ENCODE measurements at regions not wholly inside any gene's neighbourhood (a gene's known extent, or its start where the extent isn't known, plus 50 kb on each side); places are given as distances from the start of the nearest gene placed in this dataset.

GRCh38 chr18:28606686-28607085 is 429.8 kb upstream of the CDH2 start:
- H3K36me3 ChIP-seq, result no peaks in the 10 kb centered on the region
- intact Hi-C loops (cut with DNase I), result no loop called here

GRCh38 chr18:28602391-28602790 is 425.5 kb upstream of the CDH2 start:
- no peak for DNase-seq
- intact Hi-C loops (cut with DNase I), result no loop called here

More at GRCh38 chr18:28606686-28607085, 429.8 kb upstream of the CDH2 start:
- no peak overlapping the region for H3K4me3 ChIP-seq
- no peaks in the 10 kb centered on the region for H3K27me3 ChIP-seq (ENCODE audit: low read depth)
- no peak for TF ChIP-seq CTCF (IDR thresholded peaks at IDR 0.05)
- H3K27ac ChIP-seq, result no peak overlapping the region
- no peaks in the 10 kb centered on the region for H3K4me1 ChIP-seq
- DNase-seq (no peak), ATAC-seq (no peak)
- no peaks in the 10 kb centered on the region for H3K9me3 ChIP-seq

DNA sequence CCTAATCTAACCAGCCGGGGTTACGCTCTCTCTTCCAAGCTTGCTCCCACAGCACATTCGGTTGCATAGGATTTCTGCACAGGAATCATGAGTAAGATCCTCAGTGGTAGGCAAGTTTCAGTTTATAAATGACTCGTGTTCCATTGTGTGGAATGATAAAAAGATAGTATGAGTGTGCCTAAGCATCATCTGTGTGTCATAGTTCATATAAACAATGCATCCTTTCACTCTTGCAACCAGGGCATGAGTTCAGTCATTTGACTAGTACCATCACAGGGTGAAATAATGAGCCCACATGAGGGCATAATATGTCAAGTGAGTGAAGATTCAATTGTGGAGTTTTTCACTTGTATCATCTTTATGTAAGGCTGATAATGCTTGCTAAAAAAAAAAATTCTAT is 417.1 kb upstream of the CDH2 start:
- H3K4me1 ChIP-seq, result no peaks in the 10 kb centered on the region
- ATAC-seq (no peak), DNase-seq (no peak)
- no peaks in the 10 kb centered on the region for H3K36me3 ChIP-seq
- intact Hi-C loops (cut with DNase I), result no loop called here
- no peaks in the 10 kb centered on the region for H3K9me3 ChIP-seq
- no peak overlapping the region for H3K4me3 ChIP-seq
- H3K27ac ChIP-seq, result no peak overlapping the region
- H3K27me3 ChIP-seq (ENCODE audit: low read depth), result no peaks in the 10 kb centered on the region
- TF ChIP-seq CTCF (IDR thresholded peaks at IDR 0.05), result no peak

More at GRCh38 chr18:28602391-28602790, 425.5 kb upstream of the CDH2 start:
- no peak overlapping the region for H3K27ac ChIP-seq
- H3K27me3 ChIP-seq (ENCODE audit: low read depth), result no peaks in the 10 kb centered on the region
- TF ChIP-seq CTCF (IDR thresholded peaks at IDR 0.05), result no peak
- H3K36me3 ChIP-seq, result no peaks in the 10 kb centered on the region
- H3K4me3 ChIP-seq, result no peak overlapping the region
- ATAC-seq, result no peak
- no peaks in the 10 kb centered on the region for H3K4me1 ChIP-seq
- H3K9me3 ChIP-seq, result peaks cover 5% of the 10 kb centered on the region

- no peaks in the 10 kb centered on the region for H3K9me3 ChIP-seq
- no peak for DNase-seq
These were observed 412.1 kb upstream of the CDH2 start for GRCh38 chr18:28588884-28589549.

DNA sequence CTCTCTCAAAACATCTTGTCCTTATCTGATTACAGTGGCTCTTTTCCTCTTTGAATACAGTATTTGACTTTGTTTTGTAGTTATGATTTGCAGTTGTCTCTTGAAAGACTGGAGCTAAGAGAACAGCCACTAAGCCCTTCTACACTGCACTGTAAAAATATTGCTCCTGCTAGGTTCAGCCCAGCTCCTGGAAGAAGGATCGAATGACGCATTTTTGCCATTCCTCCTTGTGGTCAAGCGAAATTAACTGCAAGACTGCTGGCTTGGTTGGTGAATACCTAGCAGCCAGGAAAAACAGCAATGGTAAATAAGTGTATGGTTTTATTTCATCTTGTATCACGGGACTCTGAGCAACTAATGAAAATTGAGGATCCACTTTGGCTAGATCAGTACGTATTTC is 407.8 kb upstream of the CDH2 start:
- no peaks in the 10 kb centered on the region for H3K9me3 ChIP-seq
- no peaks in the 10 kb centered on the region for H3K4me1 ChIP-seq
- intact Hi-C loops (cut with DNase I), result no loop called here
- no peak for DNase-seq
- H3K27ac ChIP-seq, result no peak overlapping the region
- TF ChIP-seq CTCF (IDR thresholded peaks at IDR 0.05), result no peak
- no peaks in the 10 kb centered on the region for H3K27me3 ChIP-seq (ENCODE audit: low read depth)
- no peak for ATAC-seq
- no peaks in the 10 kb centered on the region for H3K36me3 ChIP-seq
- no peak overlapping the region for H3K4me3 ChIP-seq

More at GRCh38 chr18:28588884-28589549, 412.1 kb upstream of the CDH2 start:
- no peaks in the 10 kb centered on the region for H3K36me3 ChIP-seq
- TF ChIP-seq CTCF (IDR thresholded peaks at IDR 0.05), result no peak
- H3K4me1 ChIP-seq, result no peaks in the 10 kb centered on the region
- H3K4me3 ChIP-seq, result no peak overlapping the region
- H3K27me3 ChIP-seq (ENCODE audit: low read depth), result no peaks in the 10 kb centered on the region
- intact Hi-C loops (cut with DNase I), result no loop called here
- H3K27ac ChIP-seq, result no peak overlapping the region
- no peak for ATAC-seq

Measured in lower lobe of right lung (tissue), 2 donors.